ENCODE measurements at regions not wholly inside any gene's neighbourhood (a gene's known extent, or its start where the extent isn't known, plus 50 kb on each side); places are given as distances from the start of the nearest gene placed in this dataset.

GRCh38 chr9:97788763-97789663 is 64.0 kb upstream of the FOXE1 start:
- TF ChIP-seq CTCF (IDR thresholded peaks at IDR 0.05) (no peak), POLR2A (IDR thresholded peaks at IDR 0.05) (no peak)

Data from uterus (tissue), 2 donors.